OCI-LY7 (cell line): ENCODE measurements at regions not wholly inside any gene's neighbourhood (a gene's known extent, or its start where the extent isn't known, plus 50 kb on each side); places are given as distances from the start of the nearest gene placed in this dataset.
"Not testable (repeated sequence)": the region's sequence is repeated elsewhere in the genome, so short reads cannot be mapped to it uniquely, and the experiment has no call there.

Source experiments
- BruUV-seq: library from RNA; stranded (reverse); fragments of 400-500 nt; replicated peaks from 2 replicates; lab custom pipeline; 2021; lab: Mats Ljungman, UMichigan
- CTCF ChIA-PET: fragments of 300-600 bp; sonication (Branson Sonifier 250); formaldehyde crosslinking; loops from one replicate; lab custom pipeline; 2022; ENCODE audit warnings: antibody characterized with exemption; ENCODE audit not compliant: unreplicated experiment; lab: Charles Lee
- POLR2A ChIA-PET: fragments of 300-600 bp; sonication (Branson Sonifier 250); formaldehyde crosslinking; loops from one replicate; lab custom pipeline; 2022; ENCODE audit warnings: antibody characterized with exemption; lab: Charles Lee
- DNase-seq: peaks from one replicate; pipeline ENCODE4 v3.0.0-alpha.2; 2015; ENCODE audit warnings: low spot score
- H2AFZ ChIP-seq: fragments of 200-600 bp; sonication (generic), shearing (Covaris generic); 2 replicates; pipeline ENCODE4 v1.6.1; 2014; ENCODE audit warnings: mild to moderate bottlenecking, antibody characterized with exemption, low read length, moderate library complexity
- H3K27ac ChIP-seq: fragments of 200-600 bp; sonication (generic); 2 replicates; pipeline ENCODE4 v1.5.1; 2014; ENCODE audit warnings: mixed run types, low read depth, mild to moderate bottlenecking, moderate library complexity, low read length, inconsistent platforms; ENCODE audit not compliant: poor library complexity, severe bottlenecking
- H3K36me3 ChIP-seq: fragments of 200-600 bp; sonication (generic); 2 replicates; pipeline ENCODE4 v1.6.1; 2014; ENCODE audit warnings: mild to moderate bottlenecking, antibody characterized with exemption, low read length, moderate library complexity, mixed read lengths; ENCODE audit not compliant: insufficient read depth
- H3K4me1 ChIP-seq: fragments of 200-600 bp; sonication (generic); 2 replicates; pipeline ENCODE4 v1.5.1; 2014; ENCODE audit warnings: mild to moderate bottlenecking, low read length; ENCODE audit not compliant: insufficient read depth, poor library complexity, severe bottlenecking
- H3K4me2 ChIP-seq: fragments of 200-600 bp; sonication (generic); 2 replicates; pipeline ENCODE4 v1.6.1; 2014; ENCODE audit warnings: mild to moderate bottlenecking, low read length
- H3K4me3 ChIP-seq: fragments of 200-600 bp; sonication (generic); 2 replicates; pipeline ENCODE4 v1.5.1; 2014; ENCODE audit warnings: mild to moderate bottlenecking, low read depth, low read length; ENCODE audit not compliant: poor library complexity, severe bottlenecking
- H3K79me2 ChIP-seq: fragments of 200-600 bp; sonication (generic); 2 replicates; pipeline ENCODE4 v1.6.1; 2016; ENCODE audit warnings: low read depth, mild to moderate bottlenecking, low read length, moderate library complexity, mixed read lengths; ENCODE audit not compliant: insufficient read depth
- H3K9me2 ChIP-seq: fragments of 200-600 bp; sonication (generic); 2 replicates; pipeline ENCODE4 v1.6.1; 2016; ENCODE audit warnings: mild to moderate bottlenecking, low read length, mixed read lengths; ENCODE audit not compliant: insufficient read depth
- H3K9me3 ChIP-seq: fragments of 200-600 bp; sonication (generic); 2 replicates; pipeline ENCODE4 v1.6.1; 2014; ENCODE audit warnings: mild to moderate bottlenecking, mixed run types, low read length, mixed read lengths
- H4K20me1 ChIP-seq: fragments of 200-600 bp; sonication (generic); 2 replicates; pipeline ENCODE4 v1.6.1; 2014; ENCODE audit warnings: mild to moderate bottlenecking, antibody characterized with exemption, low read length, moderate library complexity, mixed read lengths; ENCODE audit not compliant: insufficient read depth
- EZH2phosphoT487 ChIP-seq: fragments of 200-600 bp; sonication (generic); IDR thresholded peaks from 2 replicates; pipeline ENCODE4 v1.6.1; 2018; ENCODE audit warnings: low read depth, borderline replicate concordance, mild to moderate bottlenecking, mixed run types, antibody characterized with exemption, low read length, moderate library complexity, mixed read lengths
- intact Hi-C: fragments of 100-400 bp; cut with micrococcal nuclease; formaldehyde crosslinking; loops from one replicate; pipeline ENCODE4 v1.10.0; 2022; ENCODE audit not compliant: unreplicated experiment
- TF ChIP-seq, protein P1 (sequence below): fragments of 200-600 bp; sonication (generic); conservative IDR thresholded peaks from 2 replicates; pipeline ENCODE4 v1.5.1; 2014; ENCODE audit warnings: mild to moderate bottlenecking, antibody characterized with exemption, low read length, moderate library complexity, mixed read lengths

GRCh38 chr13:67392014-67392413, 161.9 kb upstream of the PCDH9 start:
- intact Hi-C loops: no loop called here
- Histone ChIP-seq H4K20me1 (no peaks in the 10 kb centered on the region), H3K4me2 (no peak overlapping the region), H3K9me3 (no peaks in the 10 kb centered on the region), H3K36me3 (no peaks in the 10 kb centered on the region), H3K79me2 (no peaks in the 10 kb centered on the region), H3K4me3 (no peak overlapping the region), H2AFZ (no peak overlapping the region), H3K9me2 (no peaks in the 10 kb centered on the region), H3K27ac (no peak overlapping the region), H3K4me1 (no peaks in the 10 kb centered on the region)
- no peak for DNase-seq
- BruUV-seq: no TSS peak
- ChIA-PET CTCF (no interaction called here), POLR2A (interaction anchor here (0.5 to 1.9 kb wide), 4 partner anchors 9 to 876 kb away, joined by 3 to 9 read pairs (median 3); no protein-coding TSS in a partner anchor)
- no peak for TF ChIP-seq EZH2phosphoT487
- TF ChIP-seq, protein P1, sequence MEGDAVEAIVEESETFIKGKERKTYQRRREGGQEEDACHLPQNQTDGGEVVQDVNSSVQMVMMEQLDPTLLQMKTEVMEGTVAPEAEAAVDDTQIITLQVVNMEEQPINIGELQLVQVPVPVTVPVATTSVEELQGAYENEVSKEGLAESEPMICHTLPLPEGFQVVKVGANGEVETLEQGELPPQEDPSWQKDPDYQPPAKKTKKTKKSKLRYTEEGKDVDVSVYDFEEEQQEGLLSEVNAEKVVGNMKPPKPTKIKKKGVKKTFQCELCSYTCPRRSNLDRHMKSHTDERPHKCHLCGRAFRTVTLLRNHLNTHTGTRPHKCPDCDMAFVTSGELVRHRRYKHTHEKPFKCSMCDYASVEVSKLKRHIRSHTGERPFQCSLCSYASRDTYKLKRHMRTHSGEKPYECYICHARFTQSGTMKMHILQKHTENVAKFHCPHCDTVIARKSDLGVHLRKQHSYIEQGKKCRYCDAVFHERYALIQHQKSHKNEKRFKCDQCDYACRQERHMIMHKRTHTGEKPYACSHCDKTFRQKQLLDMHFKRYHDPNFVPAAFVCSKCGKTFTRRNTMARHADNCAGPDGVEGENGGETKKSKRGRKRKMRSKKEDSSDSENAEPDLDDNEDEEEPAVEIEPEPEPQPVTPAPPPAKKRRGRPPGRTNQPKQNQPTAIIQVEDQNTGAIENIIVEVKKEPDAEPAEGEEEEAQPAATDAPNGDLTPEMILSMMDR: no peak

DNA sequence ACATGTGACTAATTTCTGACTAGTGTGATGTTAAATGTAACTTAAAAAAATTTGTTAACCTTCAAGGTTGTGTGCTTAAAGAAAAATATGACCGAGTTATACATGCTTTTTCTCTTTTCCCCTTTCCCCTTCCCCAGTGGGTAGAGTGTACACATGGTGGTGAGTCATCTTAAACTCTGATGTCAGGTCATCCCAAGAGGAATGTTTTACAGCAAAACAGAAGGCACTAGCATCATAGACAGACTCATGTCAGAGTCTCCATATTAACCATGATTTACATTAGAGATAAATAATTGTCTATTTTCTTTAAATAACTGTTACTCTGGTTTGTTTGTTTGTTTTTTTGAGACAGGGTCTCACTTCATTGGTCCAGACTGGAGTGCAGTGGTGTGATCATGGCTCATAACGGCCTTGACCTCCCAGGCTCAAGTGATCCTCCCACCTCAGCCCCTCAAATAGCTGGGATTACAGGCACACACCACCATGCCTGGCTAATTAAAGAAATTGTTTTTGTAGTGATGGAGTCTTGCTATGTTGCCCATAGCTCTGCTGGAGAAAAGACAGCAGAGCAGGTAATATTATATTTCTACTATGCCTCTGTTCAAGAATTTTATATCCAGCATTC, 160.4 kb upstream of the PCDH9 start:
- ChIA-PET CTCF (no interaction called here), POLR2A (interaction anchor here (0.5 to 0.7 kb wide), 3 partner anchors 1592 to 1798 kb away, joined by 3 read pairs; no protein-coding TSS in a partner anchor)
- no peak overlapping the region for H3K4me3 ChIP-seq
- H4K20me1 ChIP-seq: no peaks in the 10 kb centered on the region
- no peaks in the 10 kb centered on the region for H3K79me2 ChIP-seq
- TF ChIP-seq EZH2phosphoT487: no peak
- TF ChIP-seq, protein P1: no peak
- intact Hi-C loops: no loop called here
- BruUV-seq: no TSS peak
- no peaks in the 10 kb centered on the region for H3K9me3 ChIP-seq
- no peak overlapping the region for H3K4me2 ChIP-seq
- H3K36me3 ChIP-seq: no peaks in the 10 kb centered on the region
- no peaks in the 10 kb centered on the region for H3K9me2 ChIP-seq
- H3K4me1 ChIP-seq: no peaks in the 10 kb centered on the region
- H2AFZ ChIP-seq: no peak overlapping the region
- H3K27ac ChIP-seq: no peak overlapping the region
- no peak for DNase-seq

DNA sequence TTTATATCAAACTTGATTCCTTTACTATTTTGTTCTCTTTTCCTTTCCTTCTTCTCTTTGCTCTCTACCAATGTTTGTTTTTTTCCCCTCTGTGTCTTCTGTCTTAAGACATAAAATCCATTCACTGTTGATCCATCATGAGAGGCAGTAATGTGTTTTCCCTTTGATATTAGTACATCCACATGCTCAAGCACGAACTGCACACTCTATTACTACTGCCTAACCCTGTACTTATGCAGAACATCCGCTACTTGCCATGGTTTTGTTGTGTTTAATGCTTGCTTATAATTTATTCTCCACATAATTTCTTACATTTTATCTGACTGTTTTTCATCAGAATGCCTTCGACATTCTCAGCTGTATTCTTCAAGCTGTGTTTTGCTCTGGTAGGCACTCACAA, 159.0 kb upstream of the PCDH9 start:
- TF ChIP-seq EZH2phosphoT487: no peak
- no peaks in the 10 kb centered on the region for H3K36me3 ChIP-seq

GRCh38 chr13:67383109-67383757, 153.1 kb upstream of the PCDH9 start:
- H3K4me2 ChIP-seq, H3K36me3 ChIP-seq, H3K9me2 ChIP-seq, intact Hi-C loops, CTCF ChIA-PET, DNase-seq, H3K4me1 ChIP-seq, H3K79me2 ChIP-seq, H3K4me3 ChIP-seq, H3K9me3 ChIP-seq, H4K20me1 ChIP-seq, H2AFZ ChIP-seq, H3K27ac ChIP-seq, BruUV-seq: not testable (repeated sequence)
- POLR2A ChIA-PET: interaction anchor here (0.7 kb wide), 1 partner anchor 54 kb away, joined by 3 read pairs; no protein-coding TSS in a partner anchor

More for the DNA sequence above, 159.0 kb upstream of the PCDH9 start:
- no peaks in the 10 kb centered on the region for H3K9me3 ChIP-seq
- no peaks in the 10 kb centered on the region for H4K20me1 ChIP-seq
- no peaks in the 10 kb centered on the region for H3K4me1 ChIP-seq
- H3K79me2 ChIP-seq: no peaks in the 10 kb centered on the region
- no peaks in the 10 kb centered on the region for H3K9me2 ChIP-seq
- no peak overlapping the region for H3K4me3 ChIP-seq
- no peak for DNase-seq
- H3K27ac ChIP-seq: no peak overlapping the region
- intact Hi-C loops: no loop called here
- CTCF ChIA-PET: no interaction called here
- BruUV-seq: no TSS peak
- no peak overlapping the region for H3K4me2 ChIP-seq
- H2AFZ ChIP-seq: no peak overlapping the region
- POLR2A ChIA-PET: no interaction called here
